Peyer's patch (tissue), 4 donors: ENCODE measurements at regions not wholly inside any gene's neighbourhood (a gene's known extent, or its start where the extent isn't known, plus 50 kb on each side); places are given as distances from the start of the nearest gene placed in this dataset.

Experiments
- CTCF ChIP-seq, 6 experiments: fragments of 450-650 bp in 4 of 6; fragments of 200-600 bp in 2 of 6; sonication (generic) in 1 of 6; IDR thresholded peaks; one replicate each; pipeline ENCODE4 v1.5.1; 2017 to 2019; ENCODE audit warnings: antibody characterized with exemption in 6 of 6, mild to moderate bottlenecking in 3 of 6, moderate library complexity in 1 of 6
- POLR2A ChIP-seq, 2 donors: fragments of 450-650 bp; IDR thresholded peaks; one replicate each; pipeline ENCODE4 v1.5.1; 2017; ENCODE audit warnings: antibody characterized with exemption in 2 of 2, mild to moderate bottlenecking in 2 of 2, moderate library complexity in 2 of 2

GRCh38 chr7:34552502-34552901, 105.5 kb upstream of the NPSR1 start:
- TF ChIP-seq CTCF (IDR thresholded peaks at IDR 0.05) (no peak), POLR2A (IDR thresholded peaks at IDR 0.05) (no peak)
